ENCODE measurements at regions not wholly inside any gene's neighbourhood (a gene's known extent, or its start where the extent isn't known, plus 50 kb on each side); places are given as distances from the start of the nearest gene placed in this dataset.

GRCh38 chr3:105228696-105229095 is 138.0 kb upstream of the ALCAM start:
- ATAC-seq = no peak
- no peaks in the 10 kb centered on the region for H3K27me3 Mint-ChIP-seq
- H3K4me3 Mint-ChIP-seq = no peak overlapping the region
- no peak overlapping the region for H3K27ac Mint-ChIP-seq
- no peaks in the 10 kb centered on the region for H3K9me3 Mint-ChIP-seq
- no peaks in the 10 kb centered on the region for H3K4me1 Mint-ChIP-seq
- DNase-seq = no peak

GRCh38 chr3:105232553-105232952 is 134.2 kb upstream of the ALCAM start:
- DNase-seq (no peak), ATAC-seq (no peak)
- Mint-ChIP-seq H3K27me3 (peaks cover 8% of the 10 kb centered on the region), H3K4me1 (no peaks in the 10 kb centered on the region), H3K9me3 (no peaks in the 10 kb centered on the region), H3K4me3 (no peak overlapping the region), H3K27ac (no peak overlapping the region)

GRCh38 chr3:105233010-105233409 is 133.7 kb upstream of the ALCAM start:
- DNase-seq (no peak), ATAC-seq (no peak)
- no peak overlapping the region for H3K4me3 Mint-ChIP-seq
- H3K9me3 Mint-ChIP-seq = no peaks in the 10 kb centered on the region
- no peaks in the 10 kb centered on the region for H3K4me1 Mint-ChIP-seq
- no peak overlapping the region for H3K27ac Mint-ChIP-seq
- H3K27me3 Mint-ChIP-seq = peaks cover 8% of the 10 kb centered on the region

GRCh38 chr3:105235221-105235620 is 131.5 kb upstream of the ALCAM start:
- no peak overlapping the region for H3K4me3 Mint-ChIP-seq
- DNase-seq = no peak
- no peak for ATAC-seq
- peaks cover 11% of the 10 kb centered on the region for H3K27me3 Mint-ChIP-seq
- no peaks in the 10 kb centered on the region for H3K9me3 Mint-ChIP-seq
- H3K4me1 Mint-ChIP-seq = no peaks in the 10 kb centered on the region
- no peak overlapping the region for H3K27ac Mint-ChIP-seq

- H3K4me3 Mint-ChIP-seq = no peak overlapping the region
- peaks cover 17% of the 10 kb centered on the region for H3K27me3 Mint-ChIP-seq
- no peaks in the 10 kb centered on the region for H3K9me3 Mint-ChIP-seq
- H3K4me1 Mint-ChIP-seq = no peaks in the 10 kb centered on the region
- H3K27ac Mint-ChIP-seq = no peak overlapping the region
- ATAC-seq (no peak), DNase-seq (no peak)
Measured at GRCh38 chr3:105235785-105236184, 130.9 kb upstream of the ALCAM start.

GRCh38 chr3:105238367-105238766 is 128.3 kb upstream of the ALCAM start:
- Mint-ChIP-seq H3K27ac (no peak overlapping the region), H3K27me3 (peaks cover 18% of the 10 kb centered on the region), H3K9me3 (no peaks in the 10 kb centered on the region), H3K4me3 (no peak overlapping the region), H3K4me1 (no peaks in the 10 kb centered on the region)
- DNase-seq (no peak), ATAC-seq (no peak)

- no peaks in the 10 kb centered on the region for H3K4me1 Mint-ChIP-seq
- H3K27ac Mint-ChIP-seq = no peak overlapping the region
- H3K9me3 Mint-ChIP-seq = no peaks in the 10 kb centered on the region
- DNase-seq (no peak), ATAC-seq (no peak)
- no peak overlapping the region for H3K4me3 Mint-ChIP-seq
- H3K27me3 Mint-ChIP-seq = peaks cover 10% of the 10 kb centered on the region
Measured at GRCh38 chr3:105243076-105243475, 123.6 kb upstream of the ALCAM start.

- Mint-ChIP-seq H3K9me3 (no peaks in the 10 kb centered on the region), H3K4me1 (no peaks in the 10 kb centered on the region), H3K27ac (no peak overlapping the region), H3K4me3 (no peak overlapping the region), H3K27me3 (peaks cover 11% of the 10 kb centered on the region)
- ATAC-seq (no peak), DNase-seq (no peak)
Measured at GRCh38 chr3:105246536-105246935, 120.2 kb upstream of the ALCAM start.

- ATAC-seq (no peak), DNase-seq (no peak)
- H3K27me3 Mint-ChIP-seq = peaks cover 11% of the 10 kb centered on the region
- H3K9me3 Mint-ChIP-seq = no peaks in the 10 kb centered on the region
- H3K4me1 Mint-ChIP-seq = no peaks in the 10 kb centered on the region
- no peak overlapping the region for H3K4me3 Mint-ChIP-seq
- no peak overlapping the region for H3K27ac Mint-ChIP-seq
Measured at GRCh38 chr3:105253225-105253624, 113.5 kb upstream of the ALCAM start.

GRCh38 chr3:105254154-105254553 is 112.6 kb upstream of the ALCAM start:
- H3K27me3 Mint-ChIP-seq = peaks cover 11% of the 10 kb centered on the region
- no peaks in the 10 kb centered on the region for H3K4me1 Mint-ChIP-seq
- DNase-seq (no peak), ATAC-seq (no peak)
- H3K9me3 Mint-ChIP-seq = no peaks in the 10 kb centered on the region
- H3K27ac Mint-ChIP-seq = no peak overlapping the region
- no peak overlapping the region for H3K4me3 Mint-ChIP-seq

GRCh38 chr3:105255350-105255749 is 111.4 kb upstream of the ALCAM start:
- H3K27me3 Mint-ChIP-seq = peaks cover 2% of the 10 kb centered on the region
- DNase-seq (no peak), ATAC-seq (no peak)
- H3K27ac Mint-ChIP-seq = no peak overlapping the region
- H3K4me3 Mint-ChIP-seq = no peak overlapping the region
- H3K9me3 Mint-ChIP-seq = no peaks in the 10 kb centered on the region
- no peaks in the 10 kb centered on the region for H3K4me1 Mint-ChIP-seq

- Mint-ChIP-seq H3K4me3 (no peak overlapping the region), H3K27ac (no peak overlapping the region), H3K4me1 (no peaks in the 10 kb centered on the region), H3K27me3 (no peaks in the 10 kb centered on the region), H3K9me3 (no peaks in the 10 kb centered on the region)
- ATAC-seq = no peak
- no peak for DNase-seq
Measured at GRCh38 chr3:105259496-105259895, 107.2 kb upstream of the ALCAM start.

GRCh38 chr3:105260385-105260784 is 106.3 kb upstream of the ALCAM start:
- H3K9me3 Mint-ChIP-seq = no peaks in the 10 kb centered on the region
- H3K4me3 Mint-ChIP-seq = no peak overlapping the region
- DNase-seq (no peak), ATAC-seq (no peak)
- no peaks in the 10 kb centered on the region for H3K4me1 Mint-ChIP-seq
- no peaks in the 10 kb centered on the region for H3K27me3 Mint-ChIP-seq
- H3K27ac Mint-ChIP-seq = no peak overlapping the region

- DNase-seq (no peak), ATAC-seq (no peak)
- Mint-ChIP-seq H3K9me3 (no peaks in the 10 kb centered on the region), H3K27ac (no peak overlapping the region), H3K4me1 (no peaks in the 10 kb centered on the region), H3K27me3 (peaks cover 15% of the 10 kb centered on the region), H3K4me3 (no peak overlapping the region)
Measured at GRCh38 chr3:105274536-105274935, 92.2 kb upstream of the ALCAM start.

- peaks cover 15% of the 10 kb centered on the region for H3K27me3 Mint-ChIP-seq
- H3K27ac Mint-ChIP-seq = no peak overlapping the region
- no peaks in the 10 kb centered on the region for H3K4me1 Mint-ChIP-seq
- no peaks in the 10 kb centered on the region for H3K9me3 Mint-ChIP-seq
- DNase-seq = no peak
- no peak for ATAC-seq
- no peak overlapping the region for H3K4me3 Mint-ChIP-seq
Measured at GRCh38 chr3:105274958-105275357, 91.8 kb upstream of the ALCAM start.

- Mint-ChIP-seq H3K4me1 (peaks cover 6% of the 10 kb centered on the region), H3K4me3 (no peak overlapping the region), H3K9me3 (no peaks in the 10 kb centered on the region), H3K27ac (no peak overlapping the region), H3K27me3 (peaks cover 15% of the 10 kb centered on the region)
- ATAC-seq = no peak
- no peak for DNase-seq
Measured at GRCh38 chr3:105277656-105278055, 89.1 kb upstream of the ALCAM start.

- Mint-ChIP-seq H3K27ac (no peak overlapping the region), H3K27me3 (peaks cover 20% of the 10 kb centered on the region), H3K9me3 (no peaks in the 10 kb centered on the region), H3K4me1 (peaks cover 6% of the 10 kb centered on the region), H3K4me3 (no peak overlapping the region)
- no peak for DNase-seq
- ATAC-seq = no peak
Measured at GRCh38 chr3:105278688-105279087, 88.0 kb upstream of the ALCAM start.

- Mint-ChIP-seq H3K9me3 (no peaks in the 10 kb centered on the region), H3K27me3 (peaks cover 16% of the 10 kb centered on the region), H3K4me3 (no peak overlapping the region), H3K4me1 (peaks cover 6% of the 10 kb centered on the region), H3K27ac (no peak overlapping the region)
- no peak for ATAC-seq
- DNase-seq = no peak
Measured at GRCh38 chr3:105281989-105282388, 84.7 kb upstream of the ALCAM start.
